ENCODE measurements at regions not wholly inside any gene's neighbourhood (a gene's known extent, or its start where the extent isn't known, plus 50 kb on each side); places are given as distances from the start of the nearest gene placed in this dataset.

GRCh38 chr17:20774472-20775135 is 195.1 kb downstream of the CDRT15L2 start:
- Mint-ChIP-seq H3K27me3 (no peaks in the 10 kb centered on the region), H3K4me3 (no peak overlapping the region), H3K9me3 (no peaks in the 10 kb centered on the region), H3K4me1 (ENCODE audit: low read depth) (no peaks in the 10 kb centered on the region), H3K27ac (no peak overlapping the region), H3K36me3 (ENCODE audit: low read depth) (no peaks in the 10 kb centered on the region)
- H3K4me1 ChIP-seq (ENCODE audit: insufficient read depth, low read length): no peaks in the 10 kb centered on the region
- ATAC-seq (ENCODE audit: poor library complexity) (no peak), DNase-seq (no peak)
- no peaks in the 10 kb centered on the region for H3K9me3 ChIP-seq (ENCODE audit: control insufficient read depth in 1 of 2, insufficient read depth in 1 of 2, low read length in 2 of 2)
- no peak overlapping the region for H3K4me3 ChIP-seq (ENCODE audit: low read length)
- CTCF ChIA-PET: no interaction called here
- H3K27ac ChIP-seq (ENCODE audit: low read depth in 1 of 2, low read length in 2 of 2): no peak overlapping the region
- POLR2A ChIA-PET: no interaction called here
- no peak for TF ChIP-seq CTCF (IDR thresholded peaks at IDR 0.05)
- no peaks in the 10 kb centered on the region for H3K27me3 ChIP-seq (ENCODE audit: control insufficient read depth in 1 of 2, insufficient read depth in 2 of 2, low read length in 2 of 2)
- intact Hi-C loops (cut with DNase I, micrococcal nuclease): no loop called here
- H3K36me3 ChIP-seq (ENCODE audit: insufficient read depth, low read length): no peaks in the 10 kb centered on the region

- no peak overlapping the region for H3K4me3 Mint-ChIP-seq
- DNase-seq (no peak), ATAC-seq (ENCODE audit: poor library complexity) (no peak)
- no peak overlapping the region for H3K27ac Mint-ChIP-seq
- TF ChIP-seq CTCF (IDR thresholded peaks at IDR 0.05): no peak
- Histone ChIP-seq H3K27me3 (ENCODE audit: control insufficient read depth in 1 of 2, insufficient read depth in 2 of 2, low read length in 2 of 2) (no peaks in the 10 kb centered on the region), H3K36me3 (ENCODE audit: insufficient read depth, low read length) (no peaks in the 10 kb centered on the region), H3K4me3 (ENCODE audit: low read length) (no peak overlapping the region), H3K9me3 (ENCODE audit: control insufficient read depth in 1 of 2, insufficient read depth in 1 of 2, low read length in 2 of 2) (no peaks in the 10 kb centered on the region), H3K27ac (ENCODE audit: low read depth in 1 of 2, low read length in 2 of 2) (no peak overlapping the region), H3K4me1 (ENCODE audit: insufficient read depth, low read length) (no peaks in the 10 kb centered on the region)
- intact Hi-C loops (cut with DNase I, micrococcal nuclease): no loop called here
- no peaks in the 10 kb centered on the region for H3K9me3 Mint-ChIP-seq
- POLR2A ChIA-PET: no interaction called here
- H3K27me3 Mint-ChIP-seq: no peaks in the 10 kb centered on the region
- CTCF ChIA-PET: no interaction called here
- no peaks in the 10 kb centered on the region for H3K4me1 Mint-ChIP-seq (ENCODE audit: low read depth)
- H3K36me3 Mint-ChIP-seq (ENCODE audit: low read depth): no peaks in the 10 kb centered on the region
These were observed 195.8 kb downstream of the CDRT15L2 start for GRCh38 chr17:20775331-20775730.

GRCh38 chr17:20779521-20779920 is 200.0 kb downstream of the CDRT15L2 start:
- ATAC-seq (ENCODE audit: poor library complexity) (no peak), DNase-seq (no peak)
- Histone ChIP-seq H3K4me3 (ENCODE audit: low read length) (no peak overlapping the region), H3K27me3 (ENCODE audit: control insufficient read depth in 1 of 2, insufficient read depth in 2 of 2, low read length in 2 of 2) (peaks cover 0 to 6% of the 10 kb centered on the region in 2 experiments), H3K4me1 (ENCODE audit: insufficient read depth, low read length) (no peaks in the 10 kb centered on the region), H3K27ac (ENCODE audit: low read depth in 1 of 2, low read length in 2 of 2) (no peak overlapping the region), H3K36me3 (ENCODE audit: insufficient read depth, low read length) (no peaks in the 10 kb centered on the region), H3K9me3 (ENCODE audit: control insufficient read depth in 1 of 2, insufficient read depth in 1 of 2, low read length in 2 of 2) (no peaks in the 10 kb centered on the region)
- Mint-ChIP-seq H3K4me3 (no peak overlapping the region), H3K9me3 (no peaks in the 10 kb centered on the region), H3K4me1 (ENCODE audit: low read depth) (no peaks in the 10 kb centered on the region), H3K27me3 (peaks cover 2% of the 10 kb centered on the region), H3K36me3 (ENCODE audit: low read depth) (no peaks in the 10 kb centered on the region), H3K27ac (no peak overlapping the region)
- no peak for TF ChIP-seq CTCF (IDR thresholded peaks at IDR 0.05)
- CTCF ChIA-PET: no interaction called here
- POLR2A ChIA-PET: no interaction called here
- intact Hi-C loops (cut with DNase I, micrococcal nuclease): no loop called here

All from CD4-positive, alpha-beta T cell (primary cell).